ENCODE measurements at regions not wholly inside any gene's neighbourhood (a gene's known extent, or its start where the extent isn't known, plus 50 kb on each side); places are given as distances from the start of the nearest gene placed in this dataset.

DNA sequence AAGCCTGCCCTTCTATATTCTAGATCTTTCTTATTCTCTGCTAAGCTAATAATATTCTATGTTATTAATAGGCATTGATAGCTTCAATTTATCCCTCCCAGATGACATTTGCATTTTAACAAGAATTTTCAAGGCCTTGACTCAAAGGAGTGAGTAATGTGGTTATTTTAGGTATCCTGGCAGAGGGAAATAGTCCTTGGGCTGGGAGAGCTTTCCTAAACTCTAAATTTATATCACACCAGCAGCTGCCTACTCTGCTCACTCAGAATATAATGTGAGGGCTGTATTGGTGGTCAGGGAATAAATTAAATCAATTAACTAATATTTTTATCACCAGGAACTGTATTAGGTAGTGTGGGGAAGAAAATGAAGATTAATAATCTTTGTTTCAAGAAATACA lies 74.8 kb upstream of the ADAM23 start:
- no peak overlapping the region for H3K4me3 Mint-ChIP-seq
- no peaks in the 10 kb centered on the region for H3K36me3 Mint-ChIP-seq (ENCODE audit: low read depth)
- POLR2A ChIA-PET: no interaction called here
- peaks cover 9% of the 10 kb centered on the region for H3K9me3 Mint-ChIP-seq
- intact Hi-C loops (cut with micrococcal nuclease): no loop called here
- CTCF ChIA-PET: no interaction called here
- DNase-seq (no peak), ATAC-seq (no peak)
- no peak overlapping the region for H3K27ac Mint-ChIP-seq
- peaks cover 2% of the 10 kb centered on the region for H3K27me3 Mint-ChIP-seq
- H3K4me1 Mint-ChIP-seq (ENCODE audit: low read depth): peaks cover 2% of the 10 kb centered on the region
- TF ChIP-seq, protein P1, sequence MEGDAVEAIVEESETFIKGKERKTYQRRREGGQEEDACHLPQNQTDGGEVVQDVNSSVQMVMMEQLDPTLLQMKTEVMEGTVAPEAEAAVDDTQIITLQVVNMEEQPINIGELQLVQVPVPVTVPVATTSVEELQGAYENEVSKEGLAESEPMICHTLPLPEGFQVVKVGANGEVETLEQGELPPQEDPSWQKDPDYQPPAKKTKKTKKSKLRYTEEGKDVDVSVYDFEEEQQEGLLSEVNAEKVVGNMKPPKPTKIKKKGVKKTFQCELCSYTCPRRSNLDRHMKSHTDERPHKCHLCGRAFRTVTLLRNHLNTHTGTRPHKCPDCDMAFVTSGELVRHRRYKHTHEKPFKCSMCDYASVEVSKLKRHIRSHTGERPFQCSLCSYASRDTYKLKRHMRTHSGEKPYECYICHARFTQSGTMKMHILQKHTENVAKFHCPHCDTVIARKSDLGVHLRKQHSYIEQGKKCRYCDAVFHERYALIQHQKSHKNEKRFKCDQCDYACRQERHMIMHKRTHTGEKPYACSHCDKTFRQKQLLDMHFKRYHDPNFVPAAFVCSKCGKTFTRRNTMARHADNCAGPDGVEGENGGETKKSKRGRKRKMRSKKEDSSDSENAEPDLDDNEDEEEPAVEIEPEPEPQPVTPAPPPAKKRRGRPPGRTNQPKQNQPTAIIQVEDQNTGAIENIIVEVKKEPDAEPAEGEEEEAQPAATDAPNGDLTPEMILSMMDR (IDR thresholded peaks at IDR 0.05): no peak

DNA sequence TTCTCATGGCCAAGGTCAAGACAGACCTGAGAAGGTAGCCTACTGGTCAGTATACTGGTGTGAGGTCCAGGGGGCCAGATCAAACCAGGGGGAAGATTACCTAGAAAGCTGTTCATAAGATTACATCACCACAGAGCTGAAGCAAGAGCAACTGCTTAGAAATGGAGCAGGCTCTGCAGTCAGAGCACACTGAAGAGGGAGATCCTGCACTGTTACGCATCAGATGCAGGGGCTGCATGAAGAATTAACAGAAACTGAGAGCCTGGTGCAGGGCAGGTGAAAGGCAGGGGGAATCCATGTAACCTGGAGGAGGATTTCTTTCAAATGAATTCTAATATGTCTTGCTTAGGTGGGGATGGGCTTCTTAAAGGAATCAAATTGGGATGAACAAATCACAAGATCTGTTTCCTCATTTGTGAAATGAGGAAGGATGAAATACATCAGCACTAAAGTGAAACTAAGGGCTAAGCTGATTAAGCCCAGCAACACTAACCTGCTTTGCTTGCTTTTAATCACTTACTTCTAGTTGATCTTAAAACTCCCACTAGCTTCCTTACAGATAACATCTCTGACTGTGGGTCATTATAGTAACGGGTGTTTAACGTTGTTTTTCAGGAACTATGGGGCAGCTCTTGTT lies 74.3 kb upstream of the ADAM23 start:
- ATAC-seq (no peak), DNase-seq (no peak)
- Mint-ChIP-seq H3K4me3 (no peak overlapping the region), H3K4me1 (ENCODE audit: low read depth) (peaks cover 2% of the 10 kb centered on the region), H3K9me3 (peaks cover 9% of the 10 kb centered on the region), H3K27me3 (peaks cover 2% of the 10 kb centered on the region), H3K27ac (no peak overlapping the region), H3K36me3 (ENCODE audit: low read depth) (no peaks in the 10 kb centered on the region)
- ChIA-PET POLR2A (no interaction called here), CTCF (no interaction called here)
- intact Hi-C loops (cut with micrococcal nuclease): no loop called here
- TF ChIP-seq, protein P1 (IDR thresholded peaks at IDR 0.05): no peak

DNA sequence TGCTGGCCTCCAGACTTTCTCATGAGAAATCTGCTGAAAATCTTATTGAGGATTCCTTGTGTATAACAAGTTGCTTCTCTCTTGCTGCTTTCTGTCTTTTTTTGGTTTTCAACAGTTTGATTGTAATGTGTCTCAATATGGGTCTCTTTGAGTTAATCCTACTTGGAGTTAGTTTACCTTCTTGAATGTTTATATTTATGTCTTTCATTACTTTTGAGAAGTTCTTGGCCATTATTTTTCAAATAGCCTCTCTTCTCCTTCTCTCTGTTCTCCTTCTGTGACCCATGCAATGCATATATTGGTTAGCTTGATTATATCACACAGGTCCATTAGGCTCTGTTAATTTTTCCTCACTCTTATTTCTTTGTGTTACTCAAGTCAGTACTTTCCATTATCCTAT lies 67.4 kb upstream of the ADAM23 start:
- H3K36me3 Mint-ChIP-seq (ENCODE audit: low read depth): peaks cover 2% of the 10 kb centered on the region
- ATAC-seq (no peak), DNase-seq (no peak)
- peaks cover 7% of the 10 kb centered on the region for H3K27me3 Mint-ChIP-seq
- CTCF ChIA-PET: no interaction called here
- TF ChIP-seq, protein P1 (IDR thresholded peaks at IDR 0.05): no peak
- peaks cover 19% of the 10 kb centered on the region for H3K9me3 Mint-ChIP-seq
- no peak overlapping the region for H3K27ac Mint-ChIP-seq
- POLR2A ChIA-PET: no interaction called here
- intact Hi-C loops (cut with micrococcal nuclease): no loop called here
- no peaks in the 10 kb centered on the region for H3K4me1 Mint-ChIP-seq (ENCODE audit: low read depth)
- H3K4me3 Mint-ChIP-seq: no peak overlapping the region

GRCh38 chr2:206378835-206379234 lies 64.5 kb upstream of the ADAM23 start:
- Mint-ChIP-seq H3K27ac (no peak overlapping the region), H3K4me1 (ENCODE audit: low read depth) (no peaks in the 10 kb centered on the region), H3K27me3 (peaks cover 10% of the 10 kb centered on the region), H3K9me3 (peaks cover 12% of the 10 kb centered on the region), H3K36me3 (ENCODE audit: low read depth) (peaks cover 2% of the 10 kb centered on the region), H3K4me3 (no peak overlapping the region)
- ATAC-seq (no peak), DNase-seq (no peak)
- TF ChIP-seq, protein P1 (IDR thresholded peaks at IDR 0.05): no peak
- POLR2A ChIA-PET: no interaction called here
- CTCF ChIA-PET: no interaction called here
- intact Hi-C loops (cut with micrococcal nuclease): no loop called here

- TF ChIP-seq, protein P1 (IDR thresholded peaks at IDR 0.05): no peak
- no peak overlapping the region for H3K27ac Mint-ChIP-seq
- no peak overlapping the region for H3K4me3 Mint-ChIP-seq
- H3K27me3 Mint-ChIP-seq: peaks cover 10% of the 10 kb centered on the region
- H3K4me1 Mint-ChIP-seq (ENCODE audit: low read depth): no peaks in the 10 kb centered on the region
- H3K36me3 Mint-ChIP-seq (ENCODE audit: low read depth): peaks cover 2% of the 10 kb centered on the region
- H3K9me3 Mint-ChIP-seq: peaks cover 14% of the 10 kb centered on the region
- ChIA-PET CTCF (no interaction called here), POLR2A (no interaction called here)
- DNase-seq (no peak), ATAC-seq (no peak)
- intact Hi-C loops (cut with micrococcal nuclease): no loop called here
Observed at GRCh38 chr2:206379266-206379665, 64.1 kb upstream of the ADAM23 start.

Data from activated CD8-positive, alpha-beta T cell treated with anti-CD3 and anti-CD28 coated beads for 36 hours (primary cell).